GM12872 (cell line): ENCODE measurements at regions not wholly inside any gene's neighbourhood (a gene's known extent, or its start where the extent isn't known, plus 50 kb on each side); places are given as distances from the start of the nearest gene placed in this dataset.

ENCODE experiments used
- CTCF ChIP-seq: IDR thresholded peaks from 3 replicates; pipeline ENCODE4 v1.5.1; 2011; ENCODE audit warnings: low read depth, mild to moderate bottlenecking, low read length, moderate library complexity; ENCODE audit not compliant: insufficient read depth

- 0 out of 3 replicates have a peak, but pooled peaks have one; percentile 5 for TF ChIP-seq CTCF
These were observed 274.3 kb upstream of the TACR3 start for GRCh38 chr4:103994059-103994458.

- TF ChIP-seq CTCF = no peak
These were observed 262.7 kb upstream of the TACR3 start for GRCh38 chr4:103982454-103982853.

GRCh38 chr4:103948244-103949018 is 228.6 kb upstream of the TACR3 start:
- TF ChIP-seq CTCF = no peak

GRCh38 chr4:103947617-103948016 is 227.8 kb upstream of the TACR3 start:
- TF ChIP-seq CTCF = no peak

GRCh38 chr4:103938488-103938887 is 218.7 kb upstream of the TACR3 start:
- TF ChIP-seq CTCF = no peak

- no peak for TF ChIP-seq CTCF
These were observed 216.9 kb upstream of the TACR3 start for GRCh38 chr4:103936653-103937145.

- TF ChIP-seq CTCF = peak; percentile 60
These were observed 214.5 kb upstream of the TACR3 start for GRCh38 chr4:103934178-103934789.
